ENCODE measurements at regions not wholly inside any gene's neighbourhood (a gene's known extent, or its start where the extent isn't known, plus 50 kb on each side); places are given as distances from the start of the nearest gene placed in this dataset.

GRCh38 chr4:125719987-125720386 is 405.2 kb downstream of the FAT4 start:
- Histone ChIP-seq H2AFZ (ENCODE audit: low read depth, low read length) (no peak overlapping the region), H3K36me3 (replicated peaks; ENCODE audit: low read depth, low read length) (no peaks in the 10 kb centered on the region), H3K9me3 (ENCODE audit: insufficient read depth, low read length) (no peaks in the 10 kb centered on the region), H3K4me2 (ENCODE audit: low read length) (no peak overlapping the region), H3K9ac (ENCODE audit: low read length) (no peak overlapping the region), H4K20me1 (ENCODE audit: insufficient read depth, low read length) (no peaks in the 10 kb centered on the region), H3K27ac (ENCODE audit: low read length) (no peak overlapping the region), H3K4me1 (ENCODE audit: low read length) (no peaks in the 10 kb centered on the region), H3K79me2 (ENCODE audit: low read length) (no peaks in the 10 kb centered on the region), H3K4me3 (ENCODE audit: low read length) (no peak overlapping the region), H3K27me3 (ENCODE audit: low read depth, low read length) (no peaks in the 10 kb centered on the region)
- TF ChIP-seq EZH2phosphoT487 (IDR thresholded peaks at IDR 0.05; ENCODE audit: low read depth) (no peak), CTCF (IDR thresholded peaks at IDR 0.05; ENCODE audit: low read depth, low read length) (no peak)

GRCh38 chr4:125722009-125722408 is 407.3 kb downstream of the FAT4 start:
- H3K4me3 ChIP-seq (ENCODE audit: low read length), result no peak overlapping the region
- H3K27me3 ChIP-seq (ENCODE audit: low read depth, low read length), result no peaks in the 10 kb centered on the region
- no peak overlapping the region for H3K27ac ChIP-seq (ENCODE audit: low read length)
- H3K36me3 ChIP-seq (replicated peaks; ENCODE audit: low read depth, low read length), result no peaks in the 10 kb centered on the region
- no peaks in the 10 kb centered on the region for H3K79me2 ChIP-seq (ENCODE audit: low read length)
- no peaks in the 10 kb centered on the region for H4K20me1 ChIP-seq (ENCODE audit: insufficient read depth, low read length)
- H3K9ac ChIP-seq (ENCODE audit: low read length), result no peak overlapping the region
- H2AFZ ChIP-seq (ENCODE audit: low read depth, low read length), result no peak overlapping the region
- H3K4me2 ChIP-seq (ENCODE audit: low read length), result no peak overlapping the region
- H3K4me1 ChIP-seq (ENCODE audit: low read length), result no peaks in the 10 kb centered on the region
- no peaks in the 10 kb centered on the region for H3K9me3 ChIP-seq (ENCODE audit: insufficient read depth, low read length)
- TF ChIP-seq CTCF (IDR thresholded peaks at IDR 0.05; ENCODE audit: low read depth, low read length), result no peak
- no peak for TF ChIP-seq EZH2phosphoT487 (IDR thresholded peaks at IDR 0.05; ENCODE audit: low read depth)

DNA sequence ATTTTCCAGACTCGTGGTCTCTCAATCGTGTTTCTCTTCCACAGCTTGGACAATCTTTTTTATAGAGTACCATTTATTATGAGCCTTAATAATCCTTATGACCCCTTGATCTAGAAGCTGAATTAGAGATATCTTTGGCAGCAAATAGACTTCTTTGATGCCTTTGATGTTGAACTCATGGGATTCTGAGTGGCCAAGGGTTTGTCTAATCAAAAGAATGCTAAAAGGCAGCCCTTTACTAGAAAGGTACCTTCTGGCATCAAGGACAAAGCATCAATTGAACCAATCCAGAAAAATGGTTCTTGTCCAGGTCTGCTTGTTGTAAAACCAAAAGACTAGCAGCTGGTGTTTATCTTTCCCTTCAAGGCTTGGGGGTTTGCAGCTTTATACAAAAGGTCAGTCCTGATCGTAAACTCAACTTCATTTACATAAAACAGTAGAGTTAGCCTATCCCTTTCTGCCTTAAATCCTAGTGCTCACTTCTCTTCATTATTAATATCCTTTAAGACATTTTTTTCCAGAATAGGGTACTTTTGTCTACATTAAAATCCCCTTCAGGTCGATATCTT is 411.3 kb downstream of the FAT4 start:
- no peaks in the 10 kb centered on the region for H3K9me3 ChIP-seq (ENCODE audit: insufficient read depth, low read length)
- H3K27me3 ChIP-seq (ENCODE audit: low read depth, low read length), result no peaks in the 10 kb centered on the region
- H2AFZ ChIP-seq (ENCODE audit: low read depth, low read length), result no peak overlapping the region
- TF ChIP-seq CTCF (IDR thresholded peaks at IDR 0.05; ENCODE audit: low read depth, low read length) (no peak), EZH2phosphoT487 (IDR thresholded peaks at IDR 0.05; ENCODE audit: low read depth) (no peak)
- no peak overlapping the region for H3K4me2 ChIP-seq (ENCODE audit: low read length)
- no peak overlapping the region for H3K27ac ChIP-seq (ENCODE audit: low read length)
- no peak overlapping the region for H3K4me3 ChIP-seq (ENCODE audit: low read length)
- no peaks in the 10 kb centered on the region for H3K36me3 ChIP-seq (replicated peaks; ENCODE audit: low read depth, low read length)
- no peaks in the 10 kb centered on the region for H3K4me1 ChIP-seq (ENCODE audit: low read length)
- no peaks in the 10 kb centered on the region for H4K20me1 ChIP-seq (ENCODE audit: insufficient read depth, low read length)
- H3K9ac ChIP-seq (ENCODE audit: low read length), result no peak overlapping the region
- no peaks in the 10 kb centered on the region for H3K79me2 ChIP-seq (ENCODE audit: low read length)

DNA sequence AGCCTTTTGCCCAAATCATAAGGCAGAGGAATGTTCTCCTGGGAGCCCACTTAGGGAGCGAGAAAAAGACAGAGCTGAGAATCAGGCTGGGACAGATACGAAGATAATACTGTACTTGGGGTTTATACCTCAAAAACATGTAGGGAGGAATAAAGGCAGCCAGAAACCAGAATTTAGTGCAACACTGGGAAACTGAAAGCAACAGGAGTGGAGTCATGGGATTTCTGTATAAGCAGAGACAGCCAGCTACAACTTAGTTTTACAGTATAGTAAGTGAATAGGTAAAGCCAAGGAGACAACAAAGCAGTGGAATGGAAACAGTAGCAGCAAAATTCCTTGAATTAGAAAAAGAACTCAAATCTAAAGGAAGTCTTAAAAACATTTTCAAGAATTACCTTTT is 413.2 kb downstream of the FAT4 start:
- no peak for TF ChIP-seq CTCF (IDR thresholded peaks at IDR 0.05; ENCODE audit: low read depth, low read length)
- no peak for TF ChIP-seq EZH2phosphoT487 (IDR thresholded peaks at IDR 0.05; ENCODE audit: low read depth)
- H3K27me3 ChIP-seq (ENCODE audit: low read depth, low read length), result no peaks in the 10 kb centered on the region
- H3K36me3 ChIP-seq (replicated peaks; ENCODE audit: low read depth, low read length), result no peaks in the 10 kb centered on the region
- H3K9me3 ChIP-seq (ENCODE audit: insufficient read depth, low read length), result no peaks in the 10 kb centered on the region
- H2AFZ ChIP-seq (ENCODE audit: low read depth, low read length), result no peak overlapping the region
- H3K4me1 ChIP-seq (ENCODE audit: low read length), result no peaks in the 10 kb centered on the region
- H3K9ac ChIP-seq (ENCODE audit: low read length), result no peak overlapping the region
- H3K4me2 ChIP-seq (ENCODE audit: low read length), result no peak overlapping the region
- no peak overlapping the region for H3K4me3 ChIP-seq (ENCODE audit: low read length)
- H3K27ac ChIP-seq (ENCODE audit: low read length), result no peak overlapping the region
- H3K79me2 ChIP-seq (ENCODE audit: low read length), result no peaks in the 10 kb centered on the region
- H4K20me1 ChIP-seq (ENCODE audit: insufficient read depth, low read length), result no peaks in the 10 kb centered on the region
